IMR-90 (cell line): ENCODE measurements at regions not wholly inside any gene's neighbourhood (a gene's known extent, or its start where the extent isn't known, plus 50 kb on each side); places are given as distances from the start of the nearest gene placed in this dataset.

Experiments used
- ATAC-seq: fragments of 200-7000 bp; cut with Tn5 transposase; 2 replicates; pipeline ENCODE4 v1.9.1; 2020; ENCODE audit warnings: low read depth, mild to moderate bottlenecking, moderate library complexity
- BruUV-seq: library from RNA; stranded (reverse); fragments of 400-500 nt; replicated peaks from 2 replicates; lab custom pipeline; 2021; lab: Mats Ljungman, UMichigan
- CTCF ChIA-PET: fragments of 300-600 bp; formaldehyde crosslinking; extraction: SDS; loops from one replicate; lab custom pipeline; 2021; ENCODE audit warnings: antibody characterized with exemption; lab: Yijun Ruan, JAX
- POLR2A ChIA-PET: fragments of 300-600 bp; sonication (Branson Sonifier 250); formaldehyde crosslinking; loops from one replicate; lab custom pipeline; 2022; ENCODE audit warnings: antibody characterized with exemption; ENCODE audit not compliant: unreplicated experiment; lab: Charles Lee
- DNase-seq: peaks from one replicate; pipeline ENCODE4 v3.0.0; 2013
- H2AFZ ChIP-seq: replicated peaks from 2 replicates; pipeline ENCODE3; 2013; ENCODE audit warnings: low read length, mild to moderate bottlenecking; ENCODE audit not compliant: poor library complexity
- H2AK5ac ChIP-seq: 2 replicates; pipeline ENCODE4 v1.6.1; 2013; ENCODE audit warnings: low read depth, low read length, inconsistent platforms
- H2AK9ac ChIP-seq: replicated peaks from 2 replicates; pipeline ENCODE3; 2013; ENCODE audit warnings: mild to moderate bottlenecking, low read depth, low read length, moderate library complexity; ENCODE audit not compliant: poor library complexity
- H2BK120ac ChIP-seq: 2 replicates; pipeline ENCODE4 v1.6.1; 2013; ENCODE audit warnings: low read depth, low read length, inconsistent platforms
- H2BK15ac ChIP-seq: 3 replicates; pipeline ENCODE4 v1.6.1; 2013; ENCODE audit warnings: low read depth, low read length, inconsistent platforms
- H2BK20ac ChIP-seq: 2 replicates; pipeline ENCODE4 v1.6.1; 2013; ENCODE audit warnings: low read depth, mild to moderate bottlenecking, inconsistent platforms, low read length, moderate library complexity
- H2BK5ac ChIP-seq: 2 replicates; pipeline ENCODE4 v1.6.1; 2013; ENCODE audit warnings: mild to moderate bottlenecking, low read depth, low read length, inconsistent platforms; ENCODE audit not compliant: poor library complexity, severe bottlenecking
- H3K14ac ChIP-seq: replicated peaks from 2 replicates; pipeline ENCODE4 v1.6.1; 2013; ENCODE audit warnings: low read depth, low read length, inconsistent platforms
- H3K18ac ChIP-seq: 2 replicates; pipeline ENCODE4 v1.6.1; 2013; ENCODE audit warnings: low read depth, low read length, control low read depth
- H3K23ac ChIP-seq: 2 replicates; pipeline ENCODE4 v1.6.1; 2013; ENCODE audit warnings: low read depth, low read length, inconsistent platforms
- H3K27ac ChIP-seq: 2 replicates; pipeline ENCODE4 v1.5.1; 2013; ENCODE audit warnings: mild to moderate bottlenecking, control low read depth, low read length; ENCODE audit not compliant: insufficient read depth
- H3K27me3 ChIP-seq: 2 replicates; pipeline ENCODE4 v1.6.1; 2013; ENCODE audit warnings: low read length; ENCODE audit not compliant: control insufficient read depth, insufficient read depth
- H3K36me3 ChIP-seq: 2 replicates; pipeline ENCODE4 v1.6.1; 2013; ENCODE audit warnings: low read length, mixed read lengths; ENCODE audit not compliant: control insufficient read depth, insufficient read depth
- H3K4ac ChIP-seq: 2 replicates; pipeline ENCODE4 v1.6.1; 2013; ENCODE audit warnings: low read depth, low read length, inconsistent platforms
- H3K4me1 ChIP-seq: 2 replicates; pipeline ENCODE4 v1.6.1; 2013; ENCODE audit warnings: low read length, mixed read lengths; ENCODE audit not compliant: control insufficient read depth, insufficient read depth
- H3K4me2 ChIP-seq: 2 replicates; pipeline ENCODE4 v1.6.1; 2013; ENCODE audit warnings: low read depth, mild to moderate bottlenecking, control low read depth, low read length, moderate library complexity
- H3K4me3 ChIP-seq: 2 replicates; pipeline ENCODE4 v1.5.1; 2013; ENCODE audit warnings: low read depth, mild to moderate bottlenecking, control low read depth, low read length, moderate library complexity; ENCODE audit not compliant: insufficient read depth
- H3K56ac ChIP-seq: 2 replicates; pipeline ENCODE4 v1.6.1; 2013; ENCODE audit warnings: low read length, inconsistent platforms; ENCODE audit not compliant: insufficient read depth; ENCODE audit errors: extremely low read depth
- H3K79me1 ChIP-seq, 2 experiments: 2 replicates each; pipeline ENCODE4 v1.6.1; 2013; ENCODE audit warnings: low read length in 2 of 2, inconsistent platforms in 1 of 2, low read depth in 1 of 2
- H3K9ac ChIP-seq: 2 replicates; pipeline ENCODE4 v1.6.1; 2013; ENCODE audit warnings: low read depth, low read length, control low read depth
- H3K9me1 ChIP-seq: 2 replicates; pipeline ENCODE4 v1.6.1; 2013; ENCODE audit warnings: low read length, inconsistent platforms; ENCODE audit not compliant: insufficient read depth
- H3K9me3 ChIP-seq: 2 replicates; pipeline ENCODE4 v1.6.1; 2013; ENCODE audit warnings: low read length; ENCODE audit not compliant: control insufficient read depth, insufficient read depth
- H4K20me1 ChIP-seq: 2 replicates; pipeline ENCODE4 v1.6.1; 2013; ENCODE audit warnings: low read length, inconsistent platforms; ENCODE audit not compliant: insufficient read depth
- H4K5ac ChIP-seq: 2 replicates; pipeline ENCODE4 v1.6.1; 2013; ENCODE audit warnings: mild to moderate bottlenecking, low read depth, low read length, control low read depth
- H4K8ac ChIP-seq, 2 experiments: 2 replicates each; pipeline ENCODE4 v1.6.1; 2013; ENCODE audit warnings: low read depth in 2 of 2, low read length in 2 of 2, control low read depth in 1 of 2, inconsistent platforms in 1 of 2
- H4K91ac ChIP-seq: 2 replicates; pipeline ENCODE4 v1.6.1; 2013; ENCODE audit warnings: low read depth, low read length, inconsistent platforms; ENCODE audit not compliant: insufficient read depth
- BHLHE40 ChIP-seq: fragments of 150-350 bp; IDR thresholded peaks from 2 replicates; pipeline ENCODE4 v1.6.1; 2016; ENCODE audit warnings: mild to moderate bottlenecking, low read depth, low read length
- CEBPB ChIP-seq: IDR thresholded peaks from 2 replicates; pipeline ENCODE4 v1.6.1; 2012; ENCODE audit warnings: low read depth, low read length, improper control_type of control experiment
- CHD1 ChIP-seq: IDR thresholded peaks from 2 replicates; pipeline ENCODE4 v1.6.1; 2012; ENCODE audit warnings: low read depth, low read length, improper control_type of control experiment
- MAZ ChIP-seq: IDR thresholded peaks from 2 replicates; pipeline ENCODE4 v1.6.1; 2012; ENCODE audit warnings: low read depth, mild to moderate bottlenecking, low read length, improper control_type of control experiment, moderate library complexity, borderline replicate concordance
- WGBS, 2 experiments: methylation state at CpG; one replicate each; pipeline versions ENCODE4 v1.1.5 to v1.1.7; 2013; ENCODE audit warnings: missing lambda C conversion rate in 2 of 2; ENCODE audit not compliant: insufficient read length in 1 of 2; ENCODE audit errors: extremely low coverage in 2 of 2; 5-methylcytosine and 5-hydroxymethylcytosine counted together
- dilution Hi-C: fragments of 300-500 bp; cut with HindIII; formaldehyde crosslinking; loops from one replicate; pipeline ENCODE4 v1.14.3; 2018; ENCODE audit warnings: low sequenced_read_pairs; ENCODE audit not compliant: unreplicated experiment
- in situ Hi-C: fragments of 300-500 bp; cut with MboI; formaldehyde crosslinking; loops from 3 replicates; pipeline ENCODE4 v1.14.3; 2019; ENCODE audit warnings: low sequenced_read_pairs, inconsistent platforms, mixed read lengths
- intact Hi-C: fragments of 100-400 bp; cut with micrococcal nuclease; formaldehyde crosslinking; loops from 2 replicates; pipeline ENCODE4 v1.10.0; 2022

DNA sequence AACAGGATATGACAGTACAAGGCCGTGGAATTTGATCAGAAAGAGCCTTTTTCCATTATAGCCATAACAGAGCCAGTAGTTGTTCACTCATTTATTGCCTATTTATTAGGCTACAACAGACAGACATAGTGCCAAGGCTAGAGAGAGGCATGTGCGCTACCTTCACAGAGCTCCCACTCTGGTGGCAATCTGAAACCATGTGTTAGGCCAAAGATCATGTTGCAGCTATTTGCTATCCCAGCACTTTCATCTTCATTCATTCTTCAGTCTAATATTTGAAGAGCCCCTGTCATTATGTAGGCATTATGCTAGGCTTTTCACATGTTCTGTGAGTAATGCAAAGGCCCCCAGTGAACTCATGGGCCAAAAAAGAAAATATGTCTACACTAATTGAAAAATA lies 404.8 kb downstream of the IGSF11 start:
- H4K8ac ChIP-seq: no peak overlapping the region
- no peak for ATAC-seq
- no peak overlapping the region for H3K4me3 ChIP-seq
- intact Hi-C loops (loop anchor here (2.0 kb wide), 3 partner anchors 633 to 1859 kb away; no protein-coding TSS in a partner anchor), dilution Hi-C loops (no loop called here), in situ Hi-C loops (loop anchor here (10.0 to 25.0 kb wide), 2 partner anchors 1618 to 1855 kb away; no protein-coding TSS in a partner anchor)
- H2AK9ac ChIP-seq: no peak overlapping the region
- no CpG with 5 or more reads among the region's 2 CpGs for WGBS, 2 experiments
- CTCF ChIA-PET: no interaction called here
- no peak overlapping the region for H3K18ac ChIP-seq
- no peak overlapping the region for H3K27ac ChIP-seq
- DNase-seq: no peak
- H2AK5ac ChIP-seq: no peak overlapping the region
- H3K9ac ChIP-seq: no peak overlapping the region
- no peak overlapping the region for H3K4ac ChIP-seq
- H2AFZ ChIP-seq: no peak overlapping the region
- POLR2A ChIA-PET: no interaction called here
- no peak overlapping the region for H3K56ac ChIP-seq
- H3K4me1 ChIP-seq: no peaks in the 10 kb centered on the region
- no peak overlapping the region for H3K23ac ChIP-seq
- H4K91ac ChIP-seq: no peak overlapping the region
- no TSS peak for BruUV-seq
- no peaks in the 10 kb centered on the region for H3K36me3 ChIP-seq
- no peak overlapping the region for H4K5ac ChIP-seq
- no peaks in the 10 kb centered on the region for H3K9me1 ChIP-seq
- H3K9me3 ChIP-seq: no peaks in the 10 kb centered on the region
- H2BK15ac ChIP-seq: no peak overlapping the region
- no peaks in the 10 kb centered on the region for H3K79me1 ChIP-seq
- no peak overlapping the region for H2BK120ac ChIP-seq
- no peak for TF ChIP-seq CEBPB
- no peak for TF ChIP-seq CHD1
- no peak for TF ChIP-seq BHLHE40
- no peak for TF ChIP-seq MAZ
- no peak overlapping the region for H3K4me2 ChIP-seq
- no peaks in the 10 kb centered on the region for H3K27me3 ChIP-seq
- no peaks in the 10 kb centered on the region for H4K20me1 ChIP-seq
- H3K14ac ChIP-seq: no peak overlapping the region
- H2BK20ac ChIP-seq: no peak overlapping the region
- no peak overlapping the region for H2BK5ac ChIP-seq
